NCI-H460 (cell line): ENCODE measurements at regions not wholly inside any gene's neighbourhood (a gene's known extent, or its start where the extent isn't known, plus 50 kb on each side); places are given as distances from the start of the nearest gene placed in this dataset.

Experiments used
- DNase-seq: peaks from one replicate; pipeline ENCODE4 v3.0.0-alpha.2; 2016; ENCODE audit warnings: low read depth; ENCODE audit errors: extremely low read depth

GRCh38 chr2:23121968-23122648 lies 262.9 kb upstream of the KLHL29 start:
- DNase-seq = no peak

- DNase-seq = no peak
These were observed 262.2 kb upstream of the KLHL29 start for GRCh38 chr2:23122681-23123215.

GRCh38 chr2:23123686-23124085 lies 261.3 kb upstream of the KLHL29 start:
- no peak for DNase-seq

- DNase-seq = no peak
These were observed 260.7 kb upstream of the KLHL29 start for GRCh38 chr2:23124214-23124750.

GRCh38 chr2:23127465-23127864 lies 257.5 kb upstream of the KLHL29 start:
- DNase-seq = no peak

- no peak for DNase-seq
These were observed 256.2 kb upstream of the KLHL29 start for GRCh38 chr2:23128684-23129292.

GRCh38 chr2:23131066-23131575 lies 253.9 kb upstream of the KLHL29 start:
- DNase-seq = no peak

GRCh38 chr2:23132000-23132399 lies 253.0 kb upstream of the KLHL29 start:
- DNase-seq = no peak

GRCh38 chr2:23132823-23133595 lies 252.0 kb upstream of the KLHL29 start:
- DNase-seq = no peak

GRCh38 chr2:23134726-23135125 lies 250.3 kb upstream of the KLHL29 start:
- no peak for DNase-seq

GRCh38 chr2:23135481-23136100 lies 249.4 kb upstream of the KLHL29 start:
- no peak for DNase-seq

- DNase-seq = no peak
These were observed 247.8 kb upstream of the KLHL29 start for GRCh38 chr2:23137166-23137565.

- DNase-seq = no peak
These were observed 246.3 kb upstream of the KLHL29 start for GRCh38 chr2:23138701-23139100.

- DNase-seq = no peak
These were observed 239.5 kb upstream of the KLHL29 start for GRCh38 chr2:23145460-23145859.

- DNase-seq = no peak
These were observed 239.0 kb upstream of the KLHL29 start for GRCh38 chr2:23146011-23146410.

- DNase-seq = no peak
These were observed 236.6 kb upstream of the KLHL29 start for GRCh38 chr2:23148342-23148741.

- no peak for DNase-seq
These were observed 235.2 kb upstream of the KLHL29 start for GRCh38 chr2:23149777-23150176.

- no peak for DNase-seq
These were observed 231.5 kb upstream of the KLHL29 start for GRCh38 chr2:23153484-23153883.

- no peak for DNase-seq
These were observed 230.0 kb upstream of the KLHL29 start for GRCh38 chr2:23155022-23155421.

GRCh38 chr2:23157812-23158211 lies 227.2 kb upstream of the KLHL29 start:
- no peak for DNase-seq

- DNase-seq = no peak
These were observed 226.7 kb upstream of the KLHL29 start for GRCh38 chr2:23158306-23158705.
